Ectodermal cell (in vitro differentiated cells): ENCODE measurements at regions not wholly inside any gene's neighbourhood (a gene's known extent, or its start where the extent isn't known, plus 50 kb on each side); places are given as distances from the start of the nearest gene placed in this dataset.

Experiments used
- H3K27ac ChIP-seq: 2 replicates; pipeline ENCODE4 v1.7.0; 2013; ENCODE audit warnings: mild to moderate bottlenecking, low read depth, low read length; ENCODE audit not compliant: insufficient read depth, poor library complexity, severe bottlenecking
- H3K27me3 ChIP-seq: 2 replicates; pipeline ENCODE4 v1.7.0; 2013; ENCODE audit warnings: mild to moderate bottlenecking, low read length; ENCODE audit not compliant: insufficient read depth, control insufficient read depth, poor library complexity, severe bottlenecking
- H3K36me3 ChIP-seq: one replicate; pipeline ENCODE4 v1.7.0; 2013; ENCODE audit warnings: low read length; ENCODE audit not compliant: control insufficient read depth, insufficient read depth
- H3K4me1 ChIP-seq: one replicate; pipeline ENCODE4 v1.7.0; 2013; ENCODE audit warnings: low read length; ENCODE audit not compliant: control insufficient read depth, insufficient read depth
- H3K4me3 ChIP-seq: 2 replicates; pipeline ENCODE4 v1.7.0; 2013; ENCODE audit warnings: low read depth, low read length, control low read depth; ENCODE audit not compliant: insufficient read depth
- H3K9me3 ChIP-seq: 2 replicates; pipeline ENCODE4 v1.7.0; 2013; ENCODE audit warnings: mild to moderate bottlenecking, low read length, moderate library complexity; ENCODE audit not compliant: control insufficient read depth
- WGBS, 2 experiments: methylation state at CpG; one replicate each; pipeline ENCODE4 v1.1.7; 2013; ENCODE audit warnings: missing lambda C conversion rate in 2 of 2; 5-methylcytosine and 5-hydroxymethylcytosine counted together

DNA sequence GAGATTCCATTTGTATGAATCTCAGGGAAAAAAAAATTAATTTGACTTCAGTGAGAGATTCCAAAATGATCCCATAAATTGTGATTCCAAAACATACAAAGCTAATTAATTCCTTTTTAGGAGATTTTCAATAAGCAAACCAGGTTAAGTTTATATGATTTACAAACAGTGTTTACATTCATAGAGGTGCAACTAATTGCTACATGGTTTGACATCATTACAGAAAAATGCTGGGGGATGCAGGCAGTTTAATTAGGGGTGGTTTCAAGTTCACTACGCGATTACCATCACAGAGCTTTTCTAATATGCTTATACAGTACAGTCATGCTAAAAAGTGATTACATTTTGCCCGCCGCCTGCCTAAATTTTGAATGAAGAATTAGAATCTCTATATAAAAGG is 143.2 kb upstream of the MGMT start:
- H3K27me3 ChIP-seq = no peaks in the 10 kb centered on the region
- no peaks in the 10 kb centered on the region for H3K36me3 ChIP-seq
- WGBS, 2 experiments = 85% methylated on average over 2 of the region's 4 CpGs; no CpG with 5 or more reads in 1 of the 2 experiments
- H3K9me3 ChIP-seq = no peaks in the 10 kb centered on the region
- H3K4me1 ChIP-seq = no peaks in the 10 kb centered on the region
- no peak overlapping the region for H3K27ac ChIP-seq
- H3K4me3 ChIP-seq = no peak overlapping the region

DNA sequence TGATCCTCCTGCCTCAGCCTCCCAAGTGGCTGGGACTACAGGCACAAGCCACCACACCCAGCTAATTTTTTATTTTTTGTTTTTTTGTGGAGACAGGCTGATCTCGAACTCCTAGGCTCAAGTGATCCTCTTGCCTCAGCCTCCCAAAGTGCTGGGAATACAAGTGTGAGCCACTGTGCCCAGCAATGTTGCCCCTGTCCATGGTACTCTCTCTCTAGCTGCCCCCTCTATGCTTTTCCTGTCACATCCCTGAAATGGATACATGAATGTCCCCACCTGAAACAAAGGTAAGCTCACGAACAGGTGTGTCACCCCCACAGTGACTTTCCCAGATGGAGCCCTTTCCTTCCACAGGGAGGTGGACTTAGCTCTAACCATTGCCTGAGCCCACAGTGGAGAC is 141.1 kb upstream of the MGMT start:
- H3K27me3 ChIP-seq = no peaks in the 10 kb centered on the region
- WGBS, 2 experiments = 88 to 94% methylated on average over 2 of the region's 2 CpGs
- no peaks in the 10 kb centered on the region for H3K36me3 ChIP-seq
- H3K4me3 ChIP-seq = no peak overlapping the region
- no peaks in the 10 kb centered on the region for H3K9me3 ChIP-seq
- no peak overlapping the region for H3K27ac ChIP-seq
- no peaks in the 10 kb centered on the region for H3K4me1 ChIP-seq

DNA sequence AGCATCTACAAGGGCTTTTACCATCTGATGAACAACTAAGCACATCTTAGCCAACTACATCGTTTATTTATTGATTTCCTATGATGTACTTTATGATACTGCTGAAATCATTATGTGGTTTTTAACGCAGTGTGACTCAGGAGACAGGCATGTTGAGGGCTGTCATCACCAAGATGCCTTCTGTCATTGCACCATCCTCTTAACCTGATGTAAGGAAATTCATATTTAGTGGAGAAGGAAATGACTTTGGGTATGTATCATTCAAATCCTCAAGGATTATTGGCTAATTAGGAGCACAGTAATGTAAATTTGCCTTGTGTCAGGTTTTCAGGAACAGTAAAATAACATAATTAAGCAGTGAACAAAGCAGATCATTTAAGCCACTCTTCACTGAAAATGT is 138.5 kb upstream of the MGMT start:
- H3K36me3 ChIP-seq = no peaks in the 10 kb centered on the region
- H3K4me3 ChIP-seq = no peak overlapping the region
- WGBS, 2 experiments = 94 to 95% methylated on average over 2 of the region's 2 CpGs
- no peaks in the 10 kb centered on the region for H3K9me3 ChIP-seq
- no peaks in the 10 kb centered on the region for H3K27me3 ChIP-seq
- no peaks in the 10 kb centered on the region for H3K4me1 ChIP-seq
- no peak overlapping the region for H3K27ac ChIP-seq

DNA sequence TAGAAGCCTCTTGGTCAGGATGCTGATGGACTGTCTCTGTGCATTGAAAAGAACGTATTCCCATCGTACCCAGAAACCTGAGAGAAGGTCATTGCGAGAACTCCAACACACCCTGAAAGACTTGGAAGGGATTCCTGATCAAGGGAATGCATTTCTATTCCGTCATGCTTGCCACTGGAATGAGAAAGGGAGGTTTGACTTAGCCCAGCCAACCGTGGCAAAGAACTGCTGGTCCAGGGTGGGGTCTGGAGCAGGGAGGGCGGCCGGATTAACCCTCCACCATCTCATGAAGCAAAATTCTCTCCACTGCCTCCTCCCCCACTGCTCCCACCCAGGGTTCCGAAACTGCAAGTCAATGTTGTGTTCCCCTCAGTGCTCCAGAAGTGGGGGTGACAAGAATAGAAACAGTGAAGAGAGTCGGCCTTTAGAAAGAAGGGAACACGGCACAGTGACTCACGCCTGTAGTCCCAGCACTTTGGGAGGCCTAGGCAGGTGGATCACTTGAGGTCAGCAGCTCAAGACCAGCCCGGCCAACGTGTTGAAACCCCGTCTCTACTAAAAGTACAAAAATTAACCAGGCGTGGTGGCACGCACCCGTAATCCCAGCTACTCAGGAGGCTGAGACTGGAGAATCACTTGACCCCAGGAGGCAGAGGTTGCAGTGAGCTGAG is 137.5 kb upstream of the MGMT start:
- Histone ChIP-seq H3K4me1 (no peaks in the 10 kb centered on the region), H3K27ac (no peak overlapping the region), H3K27me3 (no peaks in the 10 kb centered on the region), H3K9me3 (no peaks in the 10 kb centered on the region), H3K36me3 (no peaks in the 10 kb centered on the region), H3K4me3 (no peak overlapping the region)
- 87 to 88% methylated on average over 17 of the region's 17 CpGs for WGBS, 2 experiments

DNA sequence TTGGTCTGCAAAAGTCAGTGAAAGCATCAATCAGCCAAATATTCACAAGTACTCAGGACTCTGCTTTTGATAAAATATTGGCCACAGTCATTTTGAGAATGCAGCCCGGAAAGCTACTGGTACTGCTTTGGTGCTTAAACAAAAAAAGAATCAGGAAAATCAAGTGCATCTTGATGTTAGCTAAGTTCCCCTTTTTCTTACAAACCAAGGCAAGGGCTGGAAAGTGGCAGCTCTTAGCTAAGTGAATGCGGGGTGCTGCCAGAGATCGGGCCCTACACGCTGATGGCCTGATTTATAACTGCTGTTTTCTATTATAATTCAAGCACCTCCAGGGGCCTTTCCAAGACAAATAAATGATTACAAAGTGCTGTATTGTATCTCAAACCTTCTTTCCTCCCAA is 136.8 kb upstream of the MGMT start:
- Histone ChIP-seq H3K4me1 (no peaks in the 10 kb centered on the region), H3K27me3 (no peaks in the 10 kb centered on the region), H3K9me3 (no peaks in the 10 kb centered on the region), H3K27ac (no peak overlapping the region), H3K4me3 (no peak overlapping the region), H3K36me3 (no peaks in the 10 kb centered on the region)
- 85 to 86% methylated on average over 4 of the region's 4 CpGs for WGBS, 2 experiments

DNA sequence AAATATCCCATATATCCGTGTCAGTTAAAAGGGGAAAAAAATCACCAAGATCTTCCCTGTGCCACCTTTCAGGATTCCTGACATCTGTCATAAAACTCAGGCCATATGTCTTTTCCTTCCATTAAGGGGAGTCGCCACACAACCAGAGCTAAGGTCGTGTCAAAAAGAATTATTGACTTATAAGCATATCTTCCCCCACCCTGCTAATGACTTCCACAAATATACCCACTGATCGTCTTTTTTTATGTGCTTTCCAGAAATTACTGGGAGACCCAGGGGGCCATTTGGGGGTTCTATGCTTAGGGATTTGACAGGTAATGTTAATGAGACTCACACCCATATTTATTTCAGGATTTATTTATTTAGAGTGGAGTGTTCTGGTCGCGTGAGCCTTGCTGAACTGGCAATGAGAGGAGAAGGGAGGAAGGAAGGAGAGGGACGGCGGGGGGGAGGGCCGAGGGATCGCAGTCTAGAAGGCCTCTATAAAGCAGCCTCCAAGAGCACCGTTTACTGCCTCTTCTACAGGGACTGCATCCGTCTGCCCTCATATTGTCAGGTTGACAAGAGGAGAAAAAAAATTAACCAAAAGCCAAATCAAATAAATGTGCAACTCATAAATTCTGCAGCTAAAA is 135.7 kb upstream of the MGMT start:
- H3K9me3 ChIP-seq = no peaks in the 10 kb centered on the region
- H3K27ac ChIP-seq = no peak overlapping the region
- H3K36me3 ChIP-seq = no peaks in the 10 kb centered on the region
- no peaks in the 10 kb centered on the region for H3K4me1 ChIP-seq
- H3K27me3 ChIP-seq = no peaks in the 10 kb centered on the region
- H3K4me3 ChIP-seq = no peak overlapping the region
- WGBS, 2 experiments = 89 to 90% methylated on average over 11 to 12 of the region's 12 CpGs

DNA sequence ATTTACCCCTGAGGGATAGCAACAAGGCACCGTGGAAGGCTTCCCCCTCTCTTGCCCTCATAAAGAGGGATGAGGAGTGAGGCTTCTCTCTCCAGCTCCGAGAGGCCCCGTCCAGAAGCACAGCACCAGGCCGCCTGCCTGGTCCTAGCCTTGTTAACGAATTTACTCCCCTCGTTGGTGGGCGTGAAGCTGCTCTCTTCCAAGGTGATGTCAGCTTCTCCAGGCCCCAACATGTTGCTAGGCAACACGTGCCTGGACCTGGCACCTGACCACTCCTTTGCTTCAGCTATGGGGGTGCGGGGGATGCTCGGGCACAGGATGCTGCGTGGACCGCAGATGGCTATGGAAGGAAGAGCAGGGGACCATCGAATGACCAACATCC is 135.2 kb upstream of the MGMT start:
- Histone ChIP-seq H3K36me3 (no peaks in the 10 kb centered on the region), H3K27ac (no peak overlapping the region), H3K4me3 (no peak overlapping the region), H3K4me1 (no peaks in the 10 kb centered on the region), H3K9me3 (no peaks in the 10 kb centered on the region), H3K27me3 (no peaks in the 10 kb centered on the region)
- 92 to 93% methylated on average over 13 of the region's 13 CpGs for WGBS, 2 experiments

DNA sequence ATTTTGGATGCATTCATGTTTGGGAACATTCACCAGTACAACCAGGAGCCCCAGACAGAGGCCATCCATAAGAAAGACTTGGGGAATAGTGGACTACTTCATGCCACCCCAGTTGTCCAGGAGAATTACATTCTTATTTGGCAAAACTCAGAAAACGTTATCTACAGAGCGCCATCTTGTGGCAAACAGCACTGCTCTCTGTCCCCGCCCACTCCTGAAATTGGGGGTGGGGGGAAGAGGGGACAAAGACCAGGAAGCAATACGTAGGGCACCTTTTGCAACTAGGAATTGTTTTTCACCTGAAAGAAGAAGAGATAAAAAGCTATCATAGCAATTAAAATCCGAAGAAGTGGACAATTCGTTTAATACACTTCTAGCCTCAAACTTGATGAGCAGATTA is 134.6 kb upstream of the MGMT start:
- no peaks in the 10 kb centered on the region for H3K9me3 ChIP-seq
- H3K36me3 ChIP-seq = no peaks in the 10 kb centered on the region
- H3K27ac ChIP-seq = no peak overlapping the region
- WGBS, 2 experiments = 28 to 39% methylated on average over 6 of the region's 6 CpGs
- no peaks in the 10 kb centered on the region for H3K27me3 ChIP-seq
- H3K4me3 ChIP-seq = no peak overlapping the region
- no peaks in the 10 kb centered on the region for H3K4me1 ChIP-seq

DNA sequence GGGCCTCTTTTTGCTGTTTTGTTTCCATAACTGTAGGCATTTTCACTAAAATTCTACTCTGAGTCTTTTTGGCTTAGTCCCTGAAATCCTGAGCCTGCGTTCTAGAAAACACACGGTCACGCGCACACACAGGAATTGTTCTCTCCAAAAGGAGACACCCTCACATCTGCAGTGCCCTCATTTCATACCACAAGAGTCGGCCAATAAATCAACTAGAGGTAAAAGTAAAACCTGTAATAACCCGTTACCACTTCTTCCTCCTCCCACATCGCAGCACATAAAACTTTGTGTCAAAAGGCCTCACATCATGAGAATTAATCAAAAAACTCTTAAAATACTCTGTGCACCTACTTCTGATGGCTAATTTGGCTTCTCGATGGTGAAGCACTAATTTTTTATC is 133.3 kb upstream of the MGMT start:
- H3K27ac ChIP-seq = no peak overlapping the region
- no peak overlapping the region for H3K4me3 ChIP-seq
- no peaks in the 10 kb centered on the region for H3K4me1 ChIP-seq
- no peaks in the 10 kb centered on the region for H3K27me3 ChIP-seq
- no peaks in the 10 kb centered on the region for H3K9me3 ChIP-seq
- 93 to 94% methylated on average over 8 of the region's 8 CpGs for WGBS, 2 experiments
- H3K36me3 ChIP-seq = no peaks in the 10 kb centered on the region

DNA sequence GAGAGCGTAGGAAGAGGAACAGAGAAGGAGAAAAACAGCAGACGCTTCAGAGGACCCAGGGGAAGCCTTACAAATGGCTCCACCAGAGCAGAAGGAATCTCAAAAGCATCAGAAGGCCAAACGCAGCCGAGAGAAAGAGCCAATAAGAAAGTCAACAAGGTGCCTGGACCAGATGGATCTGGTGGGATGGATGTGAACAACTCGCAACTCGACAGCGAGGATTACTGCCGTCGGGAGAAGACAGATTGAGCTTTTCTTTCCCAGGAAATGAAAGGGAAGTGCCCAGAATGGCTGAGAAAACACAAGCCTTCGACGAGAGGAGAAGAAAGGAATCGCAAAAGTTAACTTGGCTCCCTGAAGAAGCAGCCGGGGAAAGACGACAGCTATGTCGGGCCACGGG is 132.8 kb upstream of the MGMT start:
- H3K4me1 ChIP-seq = no peaks in the 10 kb centered on the region
- no peaks in the 10 kb centered on the region for H3K9me3 ChIP-seq
- H3K27me3 ChIP-seq = no peaks in the 10 kb centered on the region
- no peaks in the 10 kb centered on the region for H3K36me3 ChIP-seq
- 86 to 87% methylated on average over 16 of the region's 16 CpGs for WGBS, 2 experiments
- H3K27ac ChIP-seq = no peak overlapping the region
- no peak overlapping the region for H3K4me3 ChIP-seq
